Liver (tissue), 2 donors: ENCODE measurements at regions not wholly inside any gene's neighbourhood (a gene's known extent, or its start where the extent isn't known, plus 50 kb on each side); places are given as distances from the start of the nearest gene placed in this dataset.

ENCODE experiments used
- FOXA1 ChIP-seq: IDR thresholded peaks from 2 replicates; pipeline ENCODE4 v1.6.1; 2016; ENCODE audit warnings: antibody characterized with exemption
- TAF1 ChIP-seq: conservative IDR thresholded peaks from 2 replicates; pipeline ENCODE4 v1.6.1; 2016; ENCODE audit warnings: antibody characterized with exemption, mild to moderate bottlenecking
- donor health status: healthy.

DNA sequence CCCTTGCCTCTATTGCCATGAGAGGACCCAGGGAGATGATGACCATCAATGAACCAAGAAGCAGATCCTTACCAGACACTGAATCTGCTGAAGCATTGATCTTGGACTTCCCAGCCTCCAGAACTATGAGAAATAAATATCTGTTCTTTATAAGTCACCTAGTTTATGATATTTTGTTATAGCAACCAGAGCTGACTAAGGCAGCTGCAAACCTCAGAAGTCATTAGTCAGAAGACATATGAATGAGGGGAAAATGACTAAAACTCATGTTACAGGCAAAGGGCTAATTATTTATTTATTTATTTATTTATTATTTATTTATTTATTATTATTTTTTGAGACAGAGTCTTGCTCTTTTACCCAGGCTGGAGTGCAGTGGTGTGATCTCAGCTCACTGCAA, 321.1 kb downstream of the TGFB2 start:
- TF ChIP-seq FOXA1 (no peak), TAF1 (no peak)
